Mesenchymal stem cell (in vitro differentiated cells and primary cell): ENCODE measurements at regions not wholly inside any gene's neighbourhood (a gene's known extent, or its start where the extent isn't known, plus 50 kb on each side); places are given as distances from the start of the nearest gene placed in this dataset.

ENCODE experiments used
- DNase-seq: peaks from one replicate; pipeline ENCODE4 v3.0.0-alpha.2; 2013
- H2AFZ ChIP-seq: one replicate; pipeline ENCODE4 v1.6.1; 2013; ENCODE audit warnings: low read depth, mild to moderate bottlenecking, control low read depth, inconsistent platforms, low read length, moderate library complexity
- H2AK5ac ChIP-seq: 2 replicates; pipeline ENCODE4 v1.6.1; 2013; ENCODE audit warnings: low read length, moderate library complexity, mild to moderate bottlenecking, inconsistent platforms; ENCODE audit not compliant: severe bottlenecking
- H2BK120ac ChIP-seq: one replicate; pipeline ENCODE4 v1.6.1; 2013; ENCODE audit warnings: low read depth, mild to moderate bottlenecking, inconsistent platforms, low read length, moderate library complexity
- H2BK12ac ChIP-seq, 2 experiments: one replicate each; pipeline ENCODE4 v1.6.1; 2013; ENCODE audit warnings: inconsistent platforms in 2 of 2, low read length in 2 of 2, mild to moderate bottlenecking in 2 of 2, moderate library complexity in 2 of 2, control low read depth in 1 of 2
- H2BK15ac ChIP-seq: one replicate; pipeline ENCODE4 v1.6.1; 2013; ENCODE audit warnings: mild to moderate bottlenecking, low read depth, inconsistent platforms; ENCODE audit not compliant: poor library complexity, severe bottlenecking
- H2BK5ac ChIP-seq: 2 replicates; pipeline ENCODE4 v1.6.1; 2013; ENCODE audit warnings: low read depth, mild to moderate bottlenecking, low read length, control low read depth, inconsistent platforms; ENCODE audit not compliant: poor library complexity, severe bottlenecking
- H3K14ac ChIP-seq, 2 experiments: one replicate each; pipeline ENCODE4 v1.6.1; 2013; ENCODE audit warnings: inconsistent platforms in 2 of 2, low read length in 2 of 2, control low read depth in 1 of 2, mild to moderate bottlenecking in 1 of 2, moderate library complexity in 1 of 2
- H3K18ac ChIP-seq, 2 experiments: one replicate each; pipeline ENCODE4 v1.6.1; 2013; ENCODE audit warnings: inconsistent platforms in 2 of 2, low read length in 2 of 2, control low read depth in 1 of 2, low read depth in 1 of 2, mild to moderate bottlenecking in 1 of 2
- H3K23ac ChIP-seq, 2 experiments: one replicate each; pipeline ENCODE4 v1.6.1; 2013; ENCODE audit warnings: inconsistent platforms in 2 of 2, low read length in 2 of 2, mild to moderate bottlenecking in 2 of 2, moderate library complexity in 2 of 2, control low read depth in 1 of 2
- H3K27ac ChIP-seq: 2 replicates; pipeline ENCODE4 v1.5.1; 2013; ENCODE audit warnings: mild to moderate bottlenecking, moderate library complexity, low read length, control low read depth, inconsistent platforms; ENCODE audit not compliant: poor library complexity, severe bottlenecking
- H3K27me3 ChIP-seq, 2 experiments: 2 replicates each; pipeline versions ENCODE4 v1.6.1 to v1.7.0; 2013; ENCODE audit warnings: low read length in 2 of 2, mild to moderate bottlenecking in 2 of 2, moderate library complexity in 2 of 2, control low read depth in 1 of 2, inconsistent platforms in 1 of 2; ENCODE audit not compliant: control insufficient read depth in 1 of 2, insufficient read depth in 1 of 2
- H3K36me3 ChIP-seq, 2 experiments: 2 replicates each; pipeline versions ENCODE4 v1.6.1 to v1.7.0; 2013; ENCODE audit warnings: low read length in 2 of 2, control low read depth in 1 of 2, inconsistent platforms in 1 of 2, low read depth in 1 of 2, mild to moderate bottlenecking in 1 of 2; ENCODE audit not compliant: insufficient read depth in 2 of 2, control insufficient read depth in 1 of 2
- H3K4ac ChIP-seq, 2 experiments: one replicate each; pipeline ENCODE4 v1.6.1; 2013; ENCODE audit warnings: inconsistent platforms in 2 of 2, low read length in 2 of 2, mild to moderate bottlenecking in 2 of 2, moderate library complexity in 2 of 2, control low read depth in 1 of 2, low read depth in 1 of 2
- H3K4me1 ChIP-seq: 2 replicates; pipeline ENCODE4 v1.6.1; 2013; ENCODE audit warnings: low read depth, low read length, control low read depth; ENCODE audit not compliant: control insufficient read depth, insufficient read depth
- H3K4me2 ChIP-seq: 2 replicates; pipeline ENCODE4 v1.6.1; 2013; ENCODE audit warnings: low read length, mild to moderate bottlenecking, inconsistent platforms; ENCODE audit not compliant: poor library complexity, severe bottlenecking
- H3K4me3 ChIP-seq, 2 experiments: 2 replicates each; pipeline versions ENCODE4 v1.5.1 to v1.7.0; 2013; ENCODE audit warnings: low read length in 2 of 2, mild to moderate bottlenecking in 2 of 2, control low read depth in 1 of 2, low read depth in 1 of 2; ENCODE audit not compliant: insufficient read depth in 1 of 2
- H3K79me1 ChIP-seq: replicated peaks from 2 replicates; pipeline ENCODE4 v1.6.1; 2013; ENCODE audit warnings: mild to moderate bottlenecking, control low read depth, low read length, inconsistent platforms; ENCODE audit not compliant: poor library complexity, severe bottlenecking
- H3K9ac ChIP-seq: 2 replicates; pipeline ENCODE4 v1.7.0; 2013; ENCODE audit warnings: mild to moderate bottlenecking, low read length, moderate library complexity
- H3K9me3 ChIP-seq: 2 replicates; pipeline ENCODE4 v1.7.0; 2013; ENCODE audit warnings: mild to moderate bottlenecking, low read length; ENCODE audit not compliant: control insufficient read depth
- H4K8ac ChIP-seq: one replicate; pipeline ENCODE4 v1.6.1; 2013; ENCODE audit warnings: inconsistent platforms, mild to moderate bottlenecking, low read length, moderate library complexity
- H4K91ac ChIP-seq: one replicate; pipeline ENCODE4 v1.6.1; 2013; ENCODE audit warnings: mild to moderate bottlenecking, low read length, inconsistent platforms
- WGBS: methylation state at CpG from one replicate; pipeline ENCODE4 v1.1.7; 2013; ENCODE audit warnings: mixed read lengths; 5-methylcytosine and 5-hydroxymethylcytosine counted together

DNA sequence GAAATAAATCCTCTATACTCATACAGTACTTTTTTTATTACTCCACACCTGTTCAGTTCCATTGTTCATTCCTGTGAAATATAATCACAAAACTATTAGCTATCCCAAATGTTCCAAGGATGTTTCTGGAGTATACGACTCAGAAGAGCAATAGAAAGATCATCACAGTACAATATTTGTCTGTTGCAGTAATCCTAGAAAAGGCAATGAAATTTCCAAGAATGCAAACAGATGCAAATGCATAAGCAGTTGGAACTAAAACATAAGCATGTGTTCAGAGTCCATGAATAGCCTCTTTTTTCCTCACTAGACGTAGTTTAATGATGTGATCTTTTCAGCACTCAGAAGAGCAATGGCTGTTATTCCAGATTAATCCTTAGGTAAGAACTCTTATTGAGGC, 55.2 kb downstream of the RTL3 start:
- Histone ChIP-seq H3K4me1 (no peaks in the 10 kb centered on the region), H4K8ac (no peak overlapping the region), H2BK5ac (no peak overlapping the region), H3K23ac (no peak overlapping the region), H2AK5ac (no peak overlapping the region), H2BK12ac (no peak overlapping the region), H4K91ac (no peak overlapping the region), H3K27ac (no peak overlapping the region), H3K4me3 (no peak overlapping the region), H3K79me1 (no peaks in the 10 kb centered on the region), H2BK15ac (no peak overlapping the region), H2AFZ (no peak overlapping the region), H3K9me3 (peaks cover 5% of the 10 kb centered on the region), H3K4ac (no peak overlapping the region), H3K36me3 (no peaks in the 10 kb centered on the region), H3K27me3 (no peaks in the 10 kb centered on the region), H3K9ac (no peak overlapping the region), H2BK120ac (no peak overlapping the region), H3K18ac (no peak overlapping the region), H3K14ac (no peak overlapping the region), H3K4me2 (no peak overlapping the region)
- 100% methylated on average over 1 of the region's 2 CpGs for WGBS
- DNase-seq: no peak

DNA sequence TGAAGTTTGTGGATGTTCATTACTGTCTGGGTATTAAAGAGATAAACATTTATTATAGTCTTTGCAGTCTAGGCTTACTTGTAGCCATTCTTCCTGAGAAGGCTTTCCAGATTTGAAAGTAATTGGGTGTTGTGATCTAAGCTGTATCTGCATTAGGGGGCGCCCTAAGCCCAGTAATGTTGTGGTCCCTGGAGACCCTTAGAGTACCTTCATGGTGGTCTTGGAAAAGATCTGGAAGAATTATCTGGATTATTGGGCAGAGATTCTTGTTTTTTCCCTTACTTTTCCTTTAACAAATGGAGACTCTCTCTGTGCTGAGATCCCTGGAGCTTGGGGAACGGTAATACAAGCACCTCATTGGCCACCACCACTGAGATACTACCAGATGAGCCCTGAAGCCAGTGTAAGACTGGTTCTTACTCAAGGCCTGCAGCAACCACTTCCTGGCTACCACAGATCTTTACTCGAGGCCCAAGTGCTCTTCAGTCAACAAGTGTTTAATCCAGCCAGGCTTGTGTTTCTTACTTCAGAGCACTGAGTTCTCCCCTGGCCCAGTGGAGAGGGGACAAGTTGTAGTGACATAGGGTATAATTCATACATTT, 63.1 kb downstream of the RTL3 start:
- no peaks in the 10 kb centered on the region for H3K79me1 ChIP-seq
- H3K4me2 ChIP-seq: no peak overlapping the region
- no peak overlapping the region for H2BK120ac ChIP-seq
- peak; percentile 0 for DNase-seq
- no peak overlapping the region for H3K4me3 ChIP-seq
- H2BK12ac ChIP-seq: no peak overlapping the region
- H3K18ac ChIP-seq: no peak overlapping the region
- H3K9me3 ChIP-seq: peaks cover 5% of the 10 kb centered on the region
- H3K23ac ChIP-seq: no peak overlapping the region
- no peak overlapping the region for H4K8ac ChIP-seq
- no peak overlapping the region for H2BK5ac ChIP-seq
- H2AK5ac ChIP-seq: no peak overlapping the region
- WGBS: 63% methylated on average over 2 of the region's 3 CpGs
- H3K36me3 ChIP-seq: no peaks in the 10 kb centered on the region
- no peaks in the 10 kb centered on the region for H3K4me1 ChIP-seq
- H2BK15ac ChIP-seq: no peak overlapping the region
- no peak overlapping the region for H2AFZ ChIP-seq
- no peak overlapping the region for H3K4ac ChIP-seq
- H3K14ac ChIP-seq: no peak overlapping the region
- H3K27me3 ChIP-seq: no peaks in the 10 kb centered on the region
- H3K9ac ChIP-seq: no peak overlapping the region
- H4K91ac ChIP-seq: no peak overlapping the region
- H3K27ac ChIP-seq: no peak overlapping the region

DNA sequence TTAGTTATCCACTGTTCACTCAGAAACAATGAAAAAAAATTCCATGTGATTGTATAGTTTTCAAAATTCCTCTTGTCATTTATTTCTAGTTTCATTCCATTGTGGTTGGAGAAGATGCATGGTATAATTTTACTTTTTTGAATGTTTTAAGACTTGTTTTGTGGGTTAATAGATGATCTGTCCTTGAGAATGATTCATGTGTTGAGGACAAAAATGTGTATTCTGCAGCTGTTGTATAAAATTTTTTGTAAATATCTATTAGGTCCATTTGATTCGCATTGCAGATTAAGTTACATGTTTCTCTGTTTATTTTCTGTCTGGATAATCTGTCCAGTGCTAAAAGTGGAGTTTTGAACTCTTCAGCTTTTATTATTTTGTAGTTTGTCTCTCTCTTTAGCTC, 65.4 kb downstream of the RTL3 start:
- no peak overlapping the region for H3K14ac ChIP-seq
- H2BK5ac ChIP-seq: no peak overlapping the region
- no peak overlapping the region for H4K91ac ChIP-seq
- H3K9ac ChIP-seq: no peak overlapping the region
- H2BK15ac ChIP-seq: no peak overlapping the region
- no peak overlapping the region for H3K23ac ChIP-seq
- no peak overlapping the region for H3K4me2 ChIP-seq
- no peaks in the 10 kb centered on the region for H3K9me3 ChIP-seq
- H4K8ac ChIP-seq: no peak overlapping the region
- no peak overlapping the region for H3K27ac ChIP-seq
- no CpG with 5 or more reads among the region's 1 CpG for WGBS
- H3K36me3 ChIP-seq: no peaks in the 10 kb centered on the region
- H2AK5ac ChIP-seq: no peak overlapping the region
- H2BK12ac ChIP-seq: no peak overlapping the region
- H2AFZ ChIP-seq: no peak overlapping the region
- no peak overlapping the region for H3K18ac ChIP-seq
- no peaks in the 10 kb centered on the region for H3K27me3 ChIP-seq
- DNase-seq: no peak
- H3K4ac ChIP-seq: no peak overlapping the region
- H3K4me1 ChIP-seq: no peaks in the 10 kb centered on the region
- H3K79me1 ChIP-seq: no peaks in the 10 kb centered on the region
- H2BK120ac ChIP-seq: no peak overlapping the region
- no peak overlapping the region for H3K4me3 ChIP-seq

DNA sequence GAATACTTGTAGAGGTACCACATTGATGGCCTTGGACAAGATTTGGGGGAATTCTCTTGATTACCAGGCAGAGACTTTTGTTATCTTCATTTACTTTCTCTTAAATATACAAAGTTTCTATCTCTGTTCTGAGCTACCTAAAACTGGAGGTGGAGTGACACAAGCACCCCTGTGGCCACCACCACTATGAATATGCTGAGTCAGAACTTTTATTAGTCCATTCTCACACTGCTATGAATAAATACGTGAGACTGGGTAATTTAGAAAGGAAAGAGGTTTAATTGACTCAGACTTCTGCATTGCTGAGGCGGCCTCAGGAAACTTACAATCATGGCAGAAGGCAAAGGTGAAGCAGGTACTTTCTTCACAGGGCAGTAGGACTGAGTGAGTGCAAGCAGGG, 67.1 kb downstream of the RTL3 start:
- Histone ChIP-seq H2BK120ac (no peak overlapping the region), H3K36me3 (no peaks in the 10 kb centered on the region), H3K9me3 (no peaks in the 10 kb centered on the region), H4K8ac (no peak overlapping the region), H3K4me2 (no peak overlapping the region), H2BK12ac (no peak overlapping the region), H2BK15ac (no peak overlapping the region), H2AK5ac (no peak overlapping the region), H3K79me1 (no peaks in the 10 kb centered on the region), H3K27me3 (no peaks in the 10 kb centered on the region), H3K27ac (no peak overlapping the region), H4K91ac (no peak overlapping the region), H3K14ac (no peak overlapping the region), H3K4me1 (no peaks in the 10 kb centered on the region), H3K23ac (no peak overlapping the region), H2AFZ (no peak overlapping the region), H3K4ac (no peak overlapping the region), H3K4me3 (no peak overlapping the region), H3K9ac (no peak overlapping the region), H3K18ac (no peak overlapping the region), H2BK5ac (no peak overlapping the region)
- WGBS: no CpG with 5 or more reads among the region's 2 CpGs
- DNase-seq: no peak
